IPS DF 6.9 (cell line): ENCODE measurements at regions not wholly inside any gene's neighbourhood (a gene's known extent, or its start where the extent isn't known, plus 50 kb on each side); places are given as distances from the start of the nearest gene placed in this dataset.

Experiments
- DNase-seq: peaks from one replicate; pipeline ENCODE4 v3.0.0-alpha.2; 2013; ENCODE audit warnings: low read depth, low spot score
- H3K27ac ChIP-seq: one replicate; pipeline ENCODE4 v1.5.1; 2013; ENCODE audit warnings: low read length, control low read depth
- H3K27me3 ChIP-seq: 2 replicates; pipeline ENCODE4 v1.6.1; 2013; ENCODE audit warnings: mild to moderate bottlenecking, low read length; ENCODE audit not compliant: control insufficient read depth, insufficient read depth
- H3K36me3 ChIP-seq: 2 replicates; pipeline ENCODE4 v1.6.1; 2013; ENCODE audit warnings: low read length; ENCODE audit not compliant: control insufficient read depth, insufficient read depth
- H3K4me1 ChIP-seq: 2 replicates; pipeline ENCODE4 v1.6.1; 2013; ENCODE audit warnings: low read length; ENCODE audit not compliant: control insufficient read depth, insufficient read depth
- H3K4me3 ChIP-seq: 2 replicates; pipeline ENCODE4 v1.5.1; 2013; ENCODE audit warnings: mild to moderate bottlenecking, low read length
- H3K9me3 ChIP-seq: 2 replicates; pipeline ENCODE4 v1.6.1; 2013; ENCODE audit warnings: low read length, inconsistent platforms; ENCODE audit not compliant: control insufficient read depth, insufficient read depth
- WGBS: extraction: QIAGEN DNeasy Blood & Tissue Kit; methylation state at CpG from one replicate; pipeline ENCODE4 v1.1.7; 2013; ENCODE audit warnings: mixed read lengths, missing lambda C conversion rate; ENCODE audit not compliant: insufficient read length, insufficient coverage; 5-methylcytosine and 5-hydroxymethylcytosine counted together

DNA sequence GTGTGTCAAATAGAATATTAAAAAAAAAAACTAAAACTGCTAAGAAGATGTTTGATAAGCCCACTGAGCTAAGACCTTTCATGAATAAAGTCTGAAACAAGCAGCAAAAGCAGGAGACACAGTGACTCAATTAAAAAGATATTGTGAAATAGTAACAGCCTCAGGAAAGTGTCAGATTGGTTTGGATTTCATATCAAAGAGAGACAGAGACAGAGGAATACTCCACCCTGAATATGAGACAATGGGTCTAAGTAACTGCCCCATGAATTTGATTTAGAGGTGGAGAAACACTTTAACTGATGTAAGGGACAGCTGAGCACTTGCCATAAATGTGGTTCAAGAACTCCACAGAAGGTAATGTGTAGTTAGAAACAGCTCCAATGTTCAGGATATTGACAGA, 277.9 kb upstream of the FOXG1 start:
- Histone ChIP-seq H3K27me3 (no peaks in the 10 kb centered on the region), H3K4me1 (no peaks in the 10 kb centered on the region), H3K4me3 (no peak overlapping the region), H3K36me3 (no peaks in the 10 kb centered on the region), H3K9me3 (no peaks in the 10 kb centered on the region), H3K27ac (no peak overlapping the region)
- DNase-seq = no peak

DNA sequence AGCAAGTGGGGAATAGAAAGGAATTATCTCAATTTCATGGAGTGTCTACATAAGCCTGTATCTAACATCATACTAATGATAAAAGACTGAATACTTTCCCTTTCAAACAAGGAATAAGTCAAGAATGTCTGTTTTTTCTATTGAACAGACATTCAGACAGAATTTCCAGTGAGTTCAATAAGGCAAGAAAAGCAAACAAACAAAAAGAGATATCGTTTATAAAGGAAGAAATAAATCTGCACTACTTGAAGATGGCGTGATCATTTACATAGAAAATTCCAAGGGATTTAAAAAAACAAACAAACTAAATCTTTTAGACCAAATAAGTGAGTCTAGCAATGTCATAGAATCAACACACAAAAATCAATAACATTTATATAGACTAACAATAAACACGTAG, 273.1 kb upstream of the FOXG1 start:
- H3K36me3 ChIP-seq = no peaks in the 10 kb centered on the region
- no peaks in the 10 kb centered on the region for H3K27me3 ChIP-seq
- H3K4me3 ChIP-seq = no peak overlapping the region
- H3K4me1 ChIP-seq = no peaks in the 10 kb centered on the region
- H3K27ac ChIP-seq = no peak overlapping the region
- no peak for DNase-seq
- H3K9me3 ChIP-seq = no peaks in the 10 kb centered on the region
- WGBS = no CpG with 5 or more reads among the region's 3 CpGs

DNA sequence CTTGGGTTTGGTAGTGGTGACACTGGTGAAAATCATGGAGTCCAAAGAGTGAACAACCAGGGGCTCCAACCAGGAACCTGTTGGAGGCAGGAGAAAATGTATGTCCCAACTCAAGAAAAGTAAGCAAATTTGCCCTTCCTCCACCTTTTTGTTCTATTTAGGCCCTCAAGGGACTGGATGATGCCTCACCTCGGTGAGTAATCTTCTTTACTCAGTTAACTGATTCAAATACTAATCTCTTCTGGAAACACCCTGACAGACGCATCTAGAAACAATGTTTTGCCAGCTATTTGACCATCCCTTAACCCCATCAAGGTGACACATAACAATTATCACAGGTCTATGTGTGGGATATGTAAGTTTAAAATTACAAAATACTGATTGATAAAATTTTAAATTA, 272.4 kb upstream of the FOXG1 start:
- DNase-seq = no peak
- no peak overlapping the region for H3K4me3 ChIP-seq

DNA sequence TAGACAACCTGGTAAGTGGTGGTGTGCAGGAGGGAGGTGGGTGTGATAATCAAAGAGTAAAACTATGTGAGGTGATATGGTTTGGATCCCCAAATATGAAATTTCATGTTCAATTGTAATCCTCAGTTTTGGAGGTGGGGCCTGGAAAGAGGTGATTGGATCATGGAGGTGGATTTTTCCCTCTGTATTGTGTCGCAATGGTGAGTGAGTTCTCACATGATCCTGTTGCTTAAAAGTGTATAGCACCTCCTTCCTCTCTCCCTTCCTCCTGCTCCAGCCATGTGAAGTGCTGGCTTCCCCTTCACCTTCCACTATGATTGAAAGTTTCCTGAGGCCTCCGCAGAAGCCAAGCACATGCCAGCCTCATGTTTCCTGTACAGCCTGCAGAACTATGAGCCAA, 270.2 kb upstream of the FOXG1 start:
- Histone ChIP-seq H3K27ac (no peak overlapping the region), H3K36me3 (no peaks in the 10 kb centered on the region), H3K4me3 (no peak overlapping the region), H3K27me3 (no peaks in the 10 kb centered on the region), H3K4me1 (no peaks in the 10 kb centered on the region), H3K9me3 (no peaks in the 10 kb centered on the region)
- DNase-seq = no peak
- WGBS = no CpG with 5 or more reads among the region's 2 CpGs

More for the DNA sequence above, 272.4 kb upstream of the FOXG1 start:
- Histone ChIP-seq H3K27me3 (no peaks in the 10 kb centered on the region), H3K27ac (no peak overlapping the region), H3K4me1 (no peaks in the 10 kb centered on the region), H3K9me3 (no peaks in the 10 kb centered on the region), H3K36me3 (no peaks in the 10 kb centered on the region)
- WGBS = no CpG with 5 or more reads among the region's 2 CpGs

DNA sequence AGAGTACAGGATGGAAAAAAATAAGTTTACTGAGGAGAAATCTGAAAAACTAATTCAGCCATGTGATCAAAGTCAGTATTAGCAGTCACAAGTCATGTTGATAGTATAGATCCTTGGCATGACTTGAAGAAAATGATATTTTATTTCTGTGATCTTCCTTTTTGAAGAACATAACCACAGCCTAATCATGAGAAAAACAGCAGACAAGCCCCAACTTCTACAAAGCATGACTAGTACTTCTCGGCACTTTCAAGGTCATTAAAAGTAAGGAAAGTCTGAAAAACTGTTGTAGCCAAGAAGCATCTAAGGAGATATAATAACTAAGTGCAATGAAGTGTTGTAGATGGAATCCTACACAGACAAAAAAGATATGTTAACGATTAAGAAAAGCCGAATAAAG, 264.1 kb upstream of the FOXG1 start:
- Histone ChIP-seq H3K27me3 (no peaks in the 10 kb centered on the region), H3K9me3 (no peaks in the 10 kb centered on the region), H3K4me1 (no peaks in the 10 kb centered on the region), H3K27ac (no peak overlapping the region), H3K4me3 (no peak overlapping the region), H3K36me3 (no peaks in the 10 kb centered on the region)
- DNase-seq = no peak
- WGBS = 100% methylated on average over 2 of the region's 3 CpGs

DNA sequence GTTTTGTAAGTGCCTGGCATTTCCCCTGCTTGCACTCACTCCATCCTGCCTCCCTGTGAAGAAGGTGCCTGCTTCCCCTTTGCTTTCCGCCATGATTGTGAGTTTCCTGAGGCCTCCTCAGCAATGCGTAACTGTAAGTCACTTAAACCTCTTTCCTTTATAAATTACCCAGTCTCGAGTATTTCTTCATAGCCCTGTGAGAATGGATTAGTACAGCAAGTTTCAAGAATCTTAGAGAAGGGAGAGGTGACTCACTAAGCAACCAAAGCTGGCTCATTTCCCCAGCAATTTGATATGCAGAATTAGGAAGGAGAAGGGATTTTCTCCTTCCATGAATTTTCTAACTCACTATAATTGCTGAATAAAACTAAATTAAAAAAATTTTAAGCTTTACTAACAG, 251.0 kb upstream of the FOXG1 start:
- DNase-seq = no peak
- Histone ChIP-seq H3K36me3 (no peaks in the 10 kb centered on the region), H3K27me3 (no peaks in the 10 kb centered on the region), H3K4me1 (no peaks in the 10 kb centered on the region), H3K9me3 (no peaks in the 10 kb centered on the region), H3K27ac (no peak overlapping the region), H3K4me3 (no peak overlapping the region)
- no CpG with 5 or more reads among the region's 3 CpGs for WGBS

DNA sequence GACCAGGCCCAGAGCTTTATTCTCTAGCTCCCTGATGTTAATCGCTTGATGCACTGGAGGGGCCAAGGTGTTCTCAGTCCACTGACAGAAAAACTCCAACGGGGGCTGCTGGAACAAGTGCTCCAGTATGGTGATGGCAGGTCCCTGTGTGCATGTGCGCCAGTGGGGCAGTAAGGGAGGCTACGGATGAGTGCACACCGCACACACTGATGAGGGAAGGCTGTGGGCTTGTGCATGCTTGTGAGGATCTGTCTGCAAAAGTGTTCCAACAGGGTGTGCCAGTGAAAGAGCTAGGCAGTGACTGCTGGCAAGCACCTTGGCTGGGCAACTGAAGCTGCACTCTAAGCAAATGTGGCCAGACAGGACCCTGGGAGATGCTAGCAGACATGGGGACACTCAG, 229.7 kb upstream of the FOXG1 start:
- WGBS = no CpG with 5 or more reads among the region's 5 CpGs
- no peaks in the 10 kb centered on the region for H3K27me3 ChIP-seq
- no peaks in the 10 kb centered on the region for H3K4me1 ChIP-seq
- DNase-seq = no peak
- no peaks in the 10 kb centered on the region for H3K9me3 ChIP-seq
- no peak overlapping the region for H3K4me3 ChIP-seq
- H3K36me3 ChIP-seq = no peaks in the 10 kb centered on the region
- no peak overlapping the region for H3K27ac ChIP-seq

DNA sequence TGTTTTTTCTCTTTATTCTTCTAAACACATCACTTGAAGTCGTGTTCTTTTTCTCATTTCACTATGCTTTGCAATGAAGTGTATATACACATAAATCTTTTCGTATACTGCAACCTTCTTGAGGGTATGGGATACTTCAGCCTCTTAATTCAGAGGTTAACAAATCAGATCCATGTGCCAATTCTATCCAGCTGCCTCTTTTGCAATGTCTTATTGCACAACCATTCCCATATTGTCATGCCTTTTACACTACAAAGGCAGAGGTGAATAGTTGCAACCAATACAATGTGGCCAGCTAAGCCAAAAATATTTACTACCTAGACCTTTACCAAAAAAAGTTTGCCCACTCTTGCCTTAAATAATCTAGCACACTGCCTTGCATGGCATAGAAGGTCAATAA, 224.5 kb upstream of the FOXG1 start:
- DNase-seq = no peak
- Histone ChIP-seq H3K9me3 (no peaks in the 10 kb centered on the region), H3K36me3 (no peaks in the 10 kb centered on the region), H3K4me3 (no peak overlapping the region), H3K4me1 (no peaks in the 10 kb centered on the region), H3K27me3 (no peaks in the 10 kb centered on the region), H3K27ac (no peak overlapping the region)
- no CpG with 5 or more reads among the region's 2 CpGs for WGBS

DNA sequence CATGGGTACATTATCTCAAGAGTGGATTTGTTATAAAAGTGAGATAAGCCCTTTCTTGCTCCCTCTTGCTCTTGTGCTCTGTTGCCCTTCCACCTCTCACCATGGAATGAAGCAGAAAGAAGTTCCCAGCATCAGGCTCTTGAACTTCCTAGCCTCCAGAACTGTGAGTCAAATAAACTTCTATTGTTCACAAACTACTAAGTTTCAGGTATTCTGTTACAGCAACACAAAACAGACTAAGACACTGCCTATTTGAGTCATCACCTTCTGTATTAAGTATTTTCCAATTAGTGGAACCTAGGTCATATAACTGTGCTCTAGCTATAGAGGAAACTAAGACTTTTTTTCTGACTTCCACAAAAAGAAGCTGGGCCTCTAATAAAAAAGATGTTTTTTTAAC, 201.2 kb upstream of the FOXG1 start:
- Histone ChIP-seq H3K27ac (no peak overlapping the region), H3K4me1 (no peaks in the 10 kb centered on the region), H3K27me3 (no peaks in the 10 kb centered on the region), H3K36me3 (no peaks in the 10 kb centered on the region), H3K4me3 (no peak overlapping the region), H3K9me3 (no peaks in the 10 kb centered on the region)
- DNase-seq = no peak

DNA sequence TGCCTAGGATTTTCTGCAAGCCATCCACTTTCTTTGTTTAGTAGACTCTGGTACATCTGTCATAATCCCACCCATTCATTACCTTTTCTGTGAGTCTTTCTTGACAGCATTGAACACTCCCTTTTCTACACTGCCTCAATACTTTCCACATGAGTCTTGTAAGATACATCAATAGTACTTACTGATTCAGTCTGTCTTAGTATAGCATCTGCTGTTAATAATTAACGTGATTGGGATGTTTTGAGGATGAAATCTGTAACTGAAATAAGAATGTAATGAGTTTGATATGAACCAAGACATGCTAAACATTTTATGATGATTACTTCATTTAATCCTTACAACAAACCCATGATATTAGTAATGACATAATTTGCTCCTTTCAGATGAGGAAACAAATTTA, 196.2 kb upstream of the FOXG1 start:
- no peak for DNase-seq
- Histone ChIP-seq H3K9me3 (no peaks in the 10 kb centered on the region), H3K4me1 (no peaks in the 10 kb centered on the region), H3K27me3 (no peaks in the 10 kb centered on the region), H3K4me3 (no peak overlapping the region), H3K27ac (no peak overlapping the region), H3K36me3 (no peaks in the 10 kb centered on the region)
- WGBS = 100% methylated on average over 1 of the region's 1 CpG

DNA sequence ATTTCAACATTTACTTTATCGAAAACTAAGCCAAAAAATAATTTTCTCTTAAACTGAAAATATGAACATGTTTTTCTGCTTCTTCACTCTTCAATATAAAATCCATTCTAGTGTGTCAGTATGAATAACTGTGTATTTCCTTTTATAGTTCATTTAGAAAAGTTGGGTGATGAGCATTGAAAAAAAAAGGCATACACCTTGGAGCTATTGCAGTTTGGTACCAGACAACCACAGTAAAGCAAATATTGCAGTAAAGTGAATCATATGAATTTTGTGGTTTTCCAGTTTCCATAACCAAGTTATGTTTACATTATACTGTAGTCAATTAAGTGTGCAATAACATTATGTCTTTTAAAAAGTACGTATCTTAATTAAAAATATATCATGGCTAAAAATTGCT, 195.0 kb upstream of the FOXG1 start:
- Histone ChIP-seq H3K36me3 (no peaks in the 10 kb centered on the region), H3K27ac (no peak overlapping the region), H3K4me3 (no peak overlapping the region), H3K9me3 (no peaks in the 10 kb centered on the region), H3K27me3 (no peaks in the 10 kb centered on the region), H3K4me1 (no peaks in the 10 kb centered on the region)
- no CpG with 5 or more reads among the region's 2 CpGs for WGBS
- no peak for DNase-seq
